Epithelial cell of esophagus (primary cell): ENCODE measurements at regions not wholly inside any gene's neighbourhood (a gene's known extent, or its start where the extent isn't known, plus 50 kb on each side); places are given as distances from the start of the nearest gene placed in this dataset.

ENCODE experiments used
- DNase-seq: peaks from one replicate; pipeline ENCODE4 v3.0.0; 2010; ENCODE audit warnings: low read depth
- H3K4me3 ChIP-seq: 2 replicates; pipeline ENCODE4 v1.5.1; 2011; ENCODE audit warnings: mild to moderate bottlenecking, low read length, control low read depth
- TF ChIP-seq, protein P1 (sequence below): IDR thresholded peaks from 2 replicates; pipeline ENCODE4 v1.5.1; 2011; ENCODE audit warnings: low read depth, mild to moderate bottlenecking, low read length, control low read depth, inconsistent platforms; ENCODE audit not compliant: insufficient read depth; ENCODE audit errors: missing control alignments

DNA sequence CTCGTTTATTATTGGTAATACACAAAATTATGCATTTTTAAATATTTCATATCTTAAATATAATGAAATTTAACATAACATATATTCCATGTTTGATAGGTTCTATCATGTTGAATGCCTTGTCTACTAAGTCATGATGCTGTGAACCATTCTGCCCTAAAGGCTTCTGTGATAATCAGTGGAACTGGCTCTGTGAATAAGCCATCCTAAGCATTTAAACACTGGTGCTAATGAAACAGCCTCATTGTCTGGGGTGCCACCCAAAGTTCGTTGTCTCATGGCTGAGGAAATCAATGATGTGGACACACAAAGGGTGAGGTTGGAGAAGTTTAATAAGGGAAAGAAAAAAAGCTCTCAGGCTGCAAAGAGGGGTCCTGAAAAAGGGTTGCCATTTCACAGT is 264.7 kb upstream of the ZRANB2 start:
- peak; percentile 63 for DNase-seq
- TF ChIP-seq, protein P1, sequence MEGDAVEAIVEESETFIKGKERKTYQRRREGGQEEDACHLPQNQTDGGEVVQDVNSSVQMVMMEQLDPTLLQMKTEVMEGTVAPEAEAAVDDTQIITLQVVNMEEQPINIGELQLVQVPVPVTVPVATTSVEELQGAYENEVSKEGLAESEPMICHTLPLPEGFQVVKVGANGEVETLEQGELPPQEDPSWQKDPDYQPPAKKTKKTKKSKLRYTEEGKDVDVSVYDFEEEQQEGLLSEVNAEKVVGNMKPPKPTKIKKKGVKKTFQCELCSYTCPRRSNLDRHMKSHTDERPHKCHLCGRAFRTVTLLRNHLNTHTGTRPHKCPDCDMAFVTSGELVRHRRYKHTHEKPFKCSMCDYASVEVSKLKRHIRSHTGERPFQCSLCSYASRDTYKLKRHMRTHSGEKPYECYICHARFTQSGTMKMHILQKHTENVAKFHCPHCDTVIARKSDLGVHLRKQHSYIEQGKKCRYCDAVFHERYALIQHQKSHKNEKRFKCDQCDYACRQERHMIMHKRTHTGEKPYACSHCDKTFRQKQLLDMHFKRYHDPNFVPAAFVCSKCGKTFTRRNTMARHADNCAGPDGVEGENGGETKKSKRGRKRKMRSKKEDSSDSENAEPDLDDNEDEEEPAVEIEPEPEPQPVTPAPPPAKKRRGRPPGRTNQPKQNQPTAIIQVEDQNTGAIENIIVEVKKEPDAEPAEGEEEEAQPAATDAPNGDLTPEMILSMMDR: no peak
- no peak overlapping the region for H3K4me3 ChIP-seq

DNA sequence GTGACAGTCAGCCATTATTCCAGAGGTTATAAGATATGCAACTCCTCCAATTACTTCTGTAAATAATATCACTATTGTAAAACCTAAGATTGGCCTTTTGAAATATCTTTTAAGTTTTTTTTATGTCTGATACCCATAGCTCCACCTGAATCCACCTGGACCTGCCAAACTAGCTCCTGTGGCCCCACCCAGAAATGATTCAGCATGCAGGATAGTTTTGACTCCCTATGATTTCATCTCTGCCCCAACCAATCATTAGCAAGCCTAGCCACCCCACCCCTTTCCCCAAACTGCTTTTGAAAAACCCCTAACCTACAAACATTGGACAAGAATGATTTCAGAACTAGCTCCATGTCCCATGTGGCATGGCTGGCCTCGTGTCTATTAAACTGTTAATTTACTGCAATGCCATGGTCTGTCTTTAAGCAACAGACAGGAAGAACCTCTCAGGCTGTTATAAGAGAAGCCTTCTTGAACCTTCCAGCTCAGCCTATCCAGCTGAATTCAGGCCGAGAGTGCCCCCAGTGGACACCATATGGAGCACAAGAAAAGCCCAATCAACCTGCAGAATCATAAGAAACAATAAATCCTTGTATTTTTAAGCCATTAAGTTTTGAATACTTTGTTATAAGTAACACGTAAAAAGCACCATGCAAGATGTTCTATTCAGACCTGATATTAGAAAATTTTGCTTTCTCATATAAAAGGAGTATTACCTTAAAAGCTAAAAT is 263.0 kb upstream of the ZRANB2 start:
- peak; percentile 82 for DNase-seq

DNA sequence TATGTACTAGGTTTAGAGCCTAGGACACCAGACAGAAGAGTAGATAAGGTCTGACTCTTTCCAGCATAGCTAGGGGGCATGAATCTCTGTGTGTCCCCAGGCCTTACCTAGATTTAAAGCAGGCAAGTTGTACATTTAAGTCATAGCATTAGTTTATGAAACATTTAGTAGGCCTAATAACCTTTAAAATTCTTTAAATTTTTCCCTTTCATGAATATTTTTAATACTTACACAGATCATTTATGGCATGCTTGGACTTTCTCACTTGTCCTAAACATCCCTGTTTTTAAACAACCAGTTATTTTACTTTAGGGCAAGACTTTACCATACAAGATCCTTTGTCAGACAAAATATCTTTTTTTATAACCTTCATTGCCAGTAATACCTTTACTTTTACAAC is 258.4 kb upstream of the ZRANB2 start:
- H3K4me3 ChIP-seq: no peak overlapping the region
- TF ChIP-seq, protein P1: no peak
- no peak for DNase-seq

More for the DNA sequence above, 263.0 kb upstream of the ZRANB2 start:
- no peak overlapping the region for H3K4me3 ChIP-seq
- TF ChIP-seq, protein P1: peak; percentile 29

- no peak overlapping the region for H3K4me3 ChIP-seq
- DNase-seq: no peak
- TF ChIP-seq, protein P1: no peak
Observed at GRCh38 chr1:71330991-71331390, 250.2 kb upstream of the ZRANB2 start.

DNA sequence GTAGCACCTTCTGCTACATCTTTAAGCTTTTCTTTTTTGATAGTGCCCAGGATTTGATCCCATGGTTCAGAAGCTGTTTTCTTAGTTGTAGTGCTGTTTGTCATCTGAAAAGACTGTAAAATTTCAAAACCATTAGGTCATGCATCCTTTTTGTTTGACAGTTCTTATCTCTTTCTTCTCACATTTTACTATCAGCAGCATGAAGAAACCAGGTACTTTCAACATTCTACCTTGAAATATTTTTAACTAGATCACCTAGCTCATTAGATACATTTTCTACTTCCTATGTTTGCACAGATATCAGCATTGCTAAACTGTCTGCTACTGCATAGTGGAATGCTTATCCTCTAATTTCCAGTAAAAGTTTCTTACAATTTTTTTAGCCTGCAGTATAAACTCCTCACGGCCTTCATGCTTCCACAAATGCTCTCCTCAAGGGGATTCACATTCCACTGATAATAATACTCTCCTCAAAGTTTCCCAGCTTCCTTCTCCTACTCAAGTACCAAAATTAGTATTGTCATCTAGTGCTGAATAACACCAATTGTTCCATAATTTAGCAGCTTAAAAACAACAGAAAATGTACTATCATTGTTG is 243.9 kb upstream of the ZRANB2 start:
- no peak for DNase-seq
- H3K4me3 ChIP-seq: no peak overlapping the region
- TF ChIP-seq, protein P1: no peak

DNA sequence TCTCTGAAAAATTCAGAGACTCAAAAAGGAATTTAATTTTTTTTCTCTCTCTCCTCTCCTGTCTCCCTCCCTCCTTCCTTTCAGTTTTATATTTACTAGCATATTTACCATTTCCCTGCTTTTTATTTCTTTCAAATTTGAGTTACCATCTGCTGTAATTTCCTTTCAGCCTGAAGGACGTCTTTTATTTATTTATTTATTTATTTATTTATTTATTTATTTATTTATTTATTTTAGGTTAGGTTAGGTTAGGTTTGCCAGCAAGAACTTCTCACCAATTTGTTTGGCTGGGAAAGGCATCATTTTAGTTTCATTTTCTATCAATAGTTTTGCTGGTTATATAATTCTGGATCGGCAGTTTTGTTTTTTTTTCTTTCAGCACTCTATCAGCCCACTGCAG is 231.7 kb upstream of the ZRANB2 start:
- DNase-seq: no peak
- H3K4me3 ChIP-seq: no peak overlapping the region
- TF ChIP-seq, protein P1: no peak

DNA sequence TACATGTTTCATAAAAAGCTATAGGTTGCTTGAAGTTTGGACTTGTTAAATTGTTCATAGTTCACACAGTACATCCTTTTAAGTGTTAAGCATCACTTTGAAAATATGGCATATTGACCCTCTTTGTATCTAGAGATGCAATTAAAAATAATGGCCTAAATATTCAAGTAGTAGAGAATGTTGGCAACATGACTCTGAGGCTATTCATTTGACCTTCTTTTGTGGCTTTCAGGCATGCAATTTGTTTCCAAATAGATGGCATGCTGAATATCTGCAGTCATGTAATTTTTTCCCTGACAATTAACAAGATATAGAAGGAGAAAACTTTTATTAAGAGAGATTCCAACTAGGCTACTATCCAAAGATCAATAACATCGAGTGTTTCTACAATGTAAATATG is 230.5 kb upstream of the ZRANB2 start:
- no peak for DNase-seq
- TF ChIP-seq, protein P1: no peak
- H3K4me3 ChIP-seq: no peak overlapping the region
